ENCODE measurements at regions not wholly inside any gene's neighbourhood (a gene's known extent, or its start where the extent isn't known, plus 50 kb on each side); places are given as distances from the start of the nearest gene placed in this dataset.
A peak's percentile ranks its signal among the peaks of the same experiment; 100 is the strongest.

DNA sequence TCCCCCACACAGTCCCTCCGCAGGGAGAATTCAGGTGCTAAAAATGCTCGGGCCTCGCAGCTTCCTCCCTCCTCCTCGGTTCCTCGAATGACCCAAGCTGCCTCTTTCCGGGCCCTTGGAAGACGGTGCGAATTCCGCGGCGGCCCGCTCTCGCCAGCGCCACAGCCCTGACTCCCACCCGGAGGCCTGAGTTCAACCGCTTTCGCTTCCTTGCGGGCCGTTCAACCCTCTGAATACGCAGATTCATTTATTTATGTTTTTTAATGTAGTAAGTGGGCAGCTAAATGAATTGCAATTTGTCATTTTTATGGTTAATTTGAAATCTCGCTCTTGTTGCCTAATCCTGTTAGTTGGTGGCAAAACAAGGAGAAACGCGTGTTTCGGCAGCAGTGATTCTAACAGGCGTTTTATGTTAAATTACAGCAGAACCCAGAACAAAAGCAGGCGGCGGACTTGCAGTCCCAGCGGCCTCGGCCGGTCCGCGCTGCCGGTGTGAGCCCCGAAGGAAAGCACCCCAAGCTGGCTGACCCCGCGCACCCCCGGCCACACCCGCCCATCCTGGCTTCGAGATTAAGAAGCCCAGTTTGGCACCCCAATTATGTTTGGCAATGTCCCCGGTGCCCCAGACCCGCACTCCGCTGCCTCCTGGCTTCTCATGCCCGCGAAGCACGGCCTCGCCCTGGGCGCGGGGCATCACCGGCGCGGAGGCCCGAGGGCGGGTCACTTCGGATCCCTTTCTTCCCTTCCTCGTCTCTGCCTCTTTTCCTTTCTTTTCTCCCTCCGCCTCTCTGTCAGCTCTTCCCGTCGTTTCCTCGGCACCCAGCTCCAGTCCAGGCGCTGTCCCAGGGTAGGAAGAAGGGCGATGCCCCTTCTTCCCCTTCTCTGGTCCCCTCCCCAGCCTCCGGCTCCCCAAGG lies 75.9 kb downstream of the INSIG1 start:
- TF ChIP-seq, protein P1, sequence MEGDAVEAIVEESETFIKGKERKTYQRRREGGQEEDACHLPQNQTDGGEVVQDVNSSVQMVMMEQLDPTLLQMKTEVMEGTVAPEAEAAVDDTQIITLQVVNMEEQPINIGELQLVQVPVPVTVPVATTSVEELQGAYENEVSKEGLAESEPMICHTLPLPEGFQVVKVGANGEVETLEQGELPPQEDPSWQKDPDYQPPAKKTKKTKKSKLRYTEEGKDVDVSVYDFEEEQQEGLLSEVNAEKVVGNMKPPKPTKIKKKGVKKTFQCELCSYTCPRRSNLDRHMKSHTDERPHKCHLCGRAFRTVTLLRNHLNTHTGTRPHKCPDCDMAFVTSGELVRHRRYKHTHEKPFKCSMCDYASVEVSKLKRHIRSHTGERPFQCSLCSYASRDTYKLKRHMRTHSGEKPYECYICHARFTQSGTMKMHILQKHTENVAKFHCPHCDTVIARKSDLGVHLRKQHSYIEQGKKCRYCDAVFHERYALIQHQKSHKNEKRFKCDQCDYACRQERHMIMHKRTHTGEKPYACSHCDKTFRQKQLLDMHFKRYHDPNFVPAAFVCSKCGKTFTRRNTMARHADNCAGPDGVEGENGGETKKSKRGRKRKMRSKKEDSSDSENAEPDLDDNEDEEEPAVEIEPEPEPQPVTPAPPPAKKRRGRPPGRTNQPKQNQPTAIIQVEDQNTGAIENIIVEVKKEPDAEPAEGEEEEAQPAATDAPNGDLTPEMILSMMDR (conservative IDR thresholded peaks at IDR 0.05) = no peak
- WGBS, 2 experiments (ENCODE audit: insufficient coverage in 1 of 2, insufficient read length in 1 of 2) = 2 to 3% methylated on average over 19 to 62 of the region's 62 CpGs
- Histone ChIP-seq H3K4me1 (ENCODE audit: control insufficient read depth, insufficient read depth, low read length) (peaks cover 5% of the 10 kb centered on the region), H3K9ac (ENCODE audit: extremely low read depth, low read length, poor library complexity, severe bottlenecking) (no peak overlapping the region), H3K36me3 (ENCODE audit: control insufficient read depth, insufficient read depth, low read length) (no peaks in the 10 kb centered on the region), H3K27ac (ENCODE audit: low read depth, low read length) (no peak overlapping the region), H3K4me3 (ENCODE audit: low read length) (peak overlapping the region; percentile 35), H3K27me3 (ENCODE audit: control insufficient read depth, insufficient read depth, low read length, poor library complexity, severe bottlenecking) (peaks cover 100% of the 10 kb centered on the region), H3K9me3 (ENCODE audit: control insufficient read depth, low read length) (no peaks in the 10 kb centered on the region)
- H3K4me3 Mint-ChIP-seq = peak overlapping the region; percentile 43
- peaks cover 98% of the 10 kb centered on the region for H3K27me3 Mint-ChIP-seq (ENCODE audit: insufficient read depth)
- peaks cover 3% of the 10 kb centered on the region for H3K36me3 Mint-ChIP-seq (ENCODE audit: low read depth)
- no peak overlapping the region for H3K27ac Mint-ChIP-seq
- H3K4me1 Mint-ChIP-seq = peaks cover 34% of the 10 kb centered on the region
- DNase-seq = peak; percentile 69
- peaks cover 6% of the 10 kb centered on the region for H3K9me3 Mint-ChIP-seq

DNA sequence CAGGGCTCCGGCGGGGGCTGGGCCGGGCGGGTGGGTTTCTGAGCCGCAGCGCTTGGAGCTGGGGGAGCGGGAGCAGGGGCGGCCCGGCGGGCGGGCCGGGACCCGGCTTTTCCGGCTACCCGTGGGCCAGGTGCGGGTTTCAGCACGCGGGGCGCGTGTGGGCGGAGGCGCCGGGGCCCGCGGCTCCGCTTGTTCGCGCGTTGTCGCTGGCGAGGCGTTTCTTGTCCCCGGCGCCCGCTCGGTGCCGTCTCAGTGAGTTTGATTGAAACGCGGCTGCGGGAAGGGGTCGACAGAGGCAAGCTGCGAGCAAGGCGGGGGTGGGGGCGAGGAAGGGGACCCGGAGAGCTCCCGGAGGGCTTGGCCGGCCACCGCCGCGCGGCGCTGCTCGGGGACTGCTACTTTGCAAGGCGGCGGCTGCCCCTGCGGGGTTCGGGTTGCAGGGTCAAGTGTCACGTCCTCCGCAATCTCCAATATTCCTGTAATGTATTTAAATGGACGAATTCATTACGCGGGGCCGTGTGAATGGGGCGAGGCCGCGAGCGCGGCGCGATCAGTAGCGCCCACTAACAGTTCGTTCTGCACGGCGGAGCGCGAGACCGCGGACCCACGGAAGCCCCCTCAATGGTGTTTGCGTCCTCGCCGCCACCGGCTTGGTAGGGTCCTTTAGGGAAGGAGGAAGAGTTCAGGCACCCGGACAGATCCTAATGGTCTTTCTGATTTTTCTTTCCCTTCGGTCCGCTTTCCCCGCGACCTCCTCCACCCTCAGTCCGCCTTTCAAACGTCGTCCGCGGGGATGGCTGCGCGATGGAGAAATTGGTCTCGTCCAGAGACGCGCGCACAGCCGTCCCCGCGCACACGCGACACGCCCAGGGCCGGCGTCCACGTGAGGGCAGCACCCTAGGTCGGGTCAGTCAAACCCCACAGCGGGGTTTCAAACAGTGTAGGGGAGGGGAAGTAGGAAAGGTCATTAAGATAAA lies 76.9 kb downstream of the INSIG1 start:
- Histone ChIP-seq H3K9me3 (ENCODE audit: control insufficient read depth, low read length) (no peaks in the 10 kb centered on the region), H3K9ac (ENCODE audit: extremely low read depth, low read length, poor library complexity, severe bottlenecking) (no peak overlapping the region), H3K4me1 (ENCODE audit: control insufficient read depth, insufficient read depth, low read length) (peaks cover 5% of the 10 kb centered on the region), H3K4me3 (ENCODE audit: low read length) (peak overlapping the region; percentile 45), H3K27ac (ENCODE audit: low read depth, low read length) (no peak overlapping the region), H3K27me3 (ENCODE audit: control insufficient read depth, insufficient read depth, low read length, poor library complexity, severe bottlenecking) (peaks cover 100% of the 10 kb centered on the region), H3K36me3 (ENCODE audit: control insufficient read depth, insufficient read depth, low read length) (no peaks in the 10 kb centered on the region)
- peak; percentile 73 for DNase-seq
- Mint-ChIP-seq H3K9me3 (no peaks in the 10 kb centered on the region), H3K4me1 (peaks cover 40% of the 10 kb centered on the region), H3K4me3 (peak overlapping the region; percentile 43), H3K27ac (no peak overlapping the region), H3K36me3 (ENCODE audit: low read depth) (no peaks in the 10 kb centered on the region), H3K27me3 (ENCODE audit: insufficient read depth) (peaks cover 98% of the 10 kb centered on the region)
- TF ChIP-seq, protein P1 (conservative IDR thresholded peaks at IDR 0.05) = no peak
- WGBS, 2 experiments (ENCODE audit: insufficient coverage in 1 of 2, insufficient read length in 1 of 2) = 2 to 3% methylated on average over 35 to 110 of the region's 110 CpGs

Data from endodermal cell (in vitro differentiated cells).